HG03139 (cell line): ENCODE measurements at regions not wholly inside any gene's neighbourhood (a gene's known extent, or its start where the extent isn't known, plus 50 kb on each side); places are given as distances from the start of the nearest gene placed in this dataset.
"Not testable (repeated sequence)": the region's sequence is repeated elsewhere in the genome, so short reads cannot be mapped to it uniquely, and the experiment has no call there.

Source experiments
- ATAC-seq: cut with Tn5 transposase; IDR thresholded peaks from one replicate; pipeline ENCODE4 v1.9.1; 2021; ENCODE audit not compliant: unreplicated experiment

DNA sequence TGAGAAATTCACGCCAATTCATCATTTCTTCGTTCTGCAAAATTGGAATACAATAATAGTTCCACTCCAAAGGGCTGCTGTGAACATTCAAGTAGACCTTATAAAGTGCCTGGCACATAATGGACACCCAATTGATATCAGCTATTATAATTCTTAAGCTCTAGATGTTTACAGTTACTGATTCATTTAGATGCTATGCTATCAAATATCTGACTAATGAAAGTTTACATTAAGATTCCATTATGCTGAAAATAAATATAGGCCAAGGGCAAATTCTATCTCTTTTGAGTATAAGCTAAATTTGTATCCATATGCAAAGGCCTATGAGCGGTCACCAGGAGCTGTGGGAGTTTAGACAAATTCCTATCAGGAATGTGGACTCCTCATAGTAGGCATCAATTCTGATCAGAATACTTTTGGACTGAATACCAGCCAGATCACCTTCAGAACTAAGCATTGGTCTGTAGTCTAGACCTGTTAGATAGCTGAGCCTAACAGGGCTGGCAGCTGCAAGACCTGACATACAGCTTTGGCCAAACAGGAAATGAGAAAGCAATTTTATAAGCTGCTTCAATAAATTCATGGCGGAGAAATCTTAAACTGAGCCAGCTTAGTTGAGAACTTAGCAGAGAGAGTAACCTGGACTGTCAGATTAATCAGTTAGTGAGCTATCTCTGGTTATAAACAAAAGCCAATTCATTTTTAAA is 384.3 kb upstream of the ACTRT1 start:
- no peak for ATAC-seq

DNA sequence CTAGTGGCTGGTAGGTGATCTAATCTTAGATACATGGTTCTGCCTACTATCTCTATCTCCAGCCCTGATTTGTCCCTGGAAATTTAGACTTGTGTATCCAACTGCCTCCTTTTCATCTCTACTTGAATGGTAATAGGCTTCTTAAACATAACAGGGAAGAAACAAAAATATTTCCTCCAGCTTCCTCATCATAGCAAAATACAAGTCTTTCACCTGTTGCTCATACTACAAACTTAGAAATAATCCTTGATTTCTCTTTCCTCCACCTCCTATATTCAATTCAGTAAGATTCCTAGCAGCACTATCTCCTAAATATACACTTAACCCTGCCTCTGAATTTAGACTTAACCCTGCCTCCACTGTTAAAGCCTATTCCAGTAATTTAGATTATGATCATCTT is 373.3 kb upstream of the ACTRT1 start:
- no peak for ATAC-seq

DNA sequence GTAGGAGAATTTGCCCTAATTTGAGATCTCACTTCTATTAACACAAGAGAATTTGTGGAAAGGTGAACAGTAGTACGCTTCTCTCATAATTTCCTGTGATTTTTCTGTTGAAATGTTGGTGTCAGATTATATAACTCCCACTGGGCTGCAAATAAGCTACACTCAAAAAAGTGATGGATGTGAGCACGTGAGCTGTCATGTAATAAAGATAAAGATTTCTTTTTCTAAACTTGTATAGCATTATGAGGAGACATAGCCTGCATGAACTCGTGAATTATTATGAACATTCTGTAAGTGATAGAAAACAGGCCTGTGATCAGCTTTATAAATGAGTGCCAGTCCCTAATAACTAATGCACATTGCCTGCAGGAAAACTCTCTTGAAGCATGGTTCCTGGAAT is 356.6 kb upstream of the ACTRT1 start:
- no peak for ATAC-seq

DNA sequence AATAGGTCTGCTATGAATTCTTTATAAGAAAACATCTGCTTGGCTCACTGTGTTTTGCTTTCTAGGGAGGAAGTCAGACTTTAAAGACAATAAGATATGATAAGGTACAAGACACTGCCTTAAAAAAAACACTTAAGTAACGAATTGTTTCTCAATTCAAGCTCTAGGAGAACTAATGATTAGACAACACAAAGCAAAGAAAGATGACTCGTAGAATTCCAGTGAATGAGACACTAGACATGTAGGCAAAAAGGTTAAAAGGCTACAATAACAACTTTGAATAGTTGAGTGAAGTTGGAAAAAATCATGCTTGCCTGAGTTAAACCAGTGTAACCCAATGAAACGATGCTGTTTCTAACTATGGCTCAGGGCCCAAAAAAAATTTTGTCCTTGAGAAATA is 344.4 kb upstream of the ACTRT1 start:
- ATAC-seq = no peak

DNA sequence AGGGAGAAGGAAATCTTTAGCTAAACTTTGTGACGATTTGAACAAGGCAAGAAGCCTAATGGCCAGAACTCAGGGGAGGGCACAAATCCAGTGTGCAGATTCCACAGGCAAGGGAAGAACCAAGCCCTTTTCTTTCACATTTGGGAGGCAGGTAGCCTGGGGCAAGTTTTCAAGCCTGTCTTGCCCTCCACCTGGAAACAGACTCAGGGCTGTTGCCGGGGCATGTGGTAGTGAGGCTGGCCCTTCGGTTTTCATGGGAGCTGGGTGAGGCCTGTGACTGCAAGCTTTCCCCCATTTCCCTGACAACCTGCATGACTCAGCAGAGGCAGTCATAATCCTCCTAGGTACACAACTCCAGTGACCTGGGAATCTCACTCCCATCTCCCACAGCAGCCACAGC is 331.6 kb upstream of the ACTRT1 start:
- ATAC-seq = not testable (repeated sequence)

DNA sequence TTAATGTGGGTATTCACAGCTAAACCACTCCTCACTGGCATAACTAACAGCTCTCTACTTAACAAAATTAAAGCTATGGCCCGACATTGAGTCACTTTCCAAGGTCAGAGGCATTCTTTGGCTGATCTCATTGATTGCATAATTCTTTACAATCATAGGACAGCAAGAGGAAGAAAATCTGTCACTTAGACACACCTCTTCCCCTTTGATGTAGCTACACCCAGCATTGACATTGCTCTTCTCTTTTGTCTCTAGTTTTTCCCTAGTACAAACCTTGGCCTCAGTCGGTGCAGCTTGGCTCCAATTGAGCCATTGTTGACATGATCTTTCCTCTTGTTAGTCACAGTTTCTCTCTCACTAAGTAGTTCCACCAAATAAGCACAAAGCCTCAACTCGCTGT is 313.3 kb upstream of the ACTRT1 start:
- no peak for ATAC-seq

DNA sequence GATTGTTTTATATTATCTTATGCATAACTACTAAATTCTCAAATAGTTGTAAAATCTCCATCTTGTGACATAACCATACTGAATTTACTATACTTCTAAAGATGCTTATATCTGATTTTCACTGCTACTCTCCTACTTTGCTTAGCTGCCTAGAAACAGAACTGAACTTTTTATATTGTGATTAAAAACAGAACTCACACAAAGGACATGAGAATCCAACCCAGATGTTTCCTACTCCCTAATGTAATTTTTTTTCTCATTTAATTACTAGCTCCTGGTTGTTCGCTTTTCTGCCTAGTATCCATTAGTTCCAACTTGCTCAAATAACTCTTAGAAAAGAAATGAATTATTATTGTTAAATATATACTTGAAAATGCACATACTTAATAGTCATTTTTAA is 283.5 kb upstream of the ACTRT1 start:
- no peak for ATAC-seq

DNA sequence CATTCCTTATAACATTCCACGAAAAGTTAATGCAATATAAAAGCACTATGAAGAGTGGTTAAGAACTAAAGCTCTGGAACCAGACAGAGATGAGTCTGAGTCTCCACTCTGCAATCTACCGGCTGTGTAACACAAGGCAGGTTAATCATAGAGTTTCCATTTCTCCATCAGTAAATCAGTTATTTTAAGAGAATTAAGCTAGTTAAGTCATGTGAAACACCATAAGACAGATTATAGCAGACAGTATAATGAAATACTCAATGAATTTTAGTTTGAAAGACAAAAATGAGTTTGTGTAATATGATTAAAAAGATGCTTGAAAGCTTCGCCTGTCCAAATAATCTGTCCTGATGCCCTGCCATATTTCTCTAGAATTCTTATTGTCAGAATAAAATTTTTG is 282.6 kb upstream of the ACTRT1 start:
- no peak for ATAC-seq

DNA sequence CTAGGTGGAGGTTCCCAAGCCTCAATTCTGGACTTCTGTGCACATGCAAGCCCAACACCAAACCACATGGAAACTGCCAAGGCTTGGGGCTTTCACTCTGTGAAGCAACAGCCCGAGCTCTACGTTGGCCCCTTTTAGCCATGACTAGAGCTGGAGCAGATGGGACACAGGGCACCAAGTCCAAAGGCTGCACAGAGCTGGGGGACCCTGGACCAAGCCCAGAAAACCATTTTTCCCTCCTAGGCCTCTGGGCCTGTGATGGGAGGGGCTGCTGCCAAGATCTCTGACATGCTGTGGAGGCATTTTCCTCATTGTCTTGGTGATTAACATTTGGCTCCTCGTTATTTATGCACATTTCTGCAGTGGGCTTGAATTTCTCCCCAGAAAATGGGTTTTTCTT is 258.7 kb upstream of the ACTRT1 start:
- no peak for ATAC-seq

DNA sequence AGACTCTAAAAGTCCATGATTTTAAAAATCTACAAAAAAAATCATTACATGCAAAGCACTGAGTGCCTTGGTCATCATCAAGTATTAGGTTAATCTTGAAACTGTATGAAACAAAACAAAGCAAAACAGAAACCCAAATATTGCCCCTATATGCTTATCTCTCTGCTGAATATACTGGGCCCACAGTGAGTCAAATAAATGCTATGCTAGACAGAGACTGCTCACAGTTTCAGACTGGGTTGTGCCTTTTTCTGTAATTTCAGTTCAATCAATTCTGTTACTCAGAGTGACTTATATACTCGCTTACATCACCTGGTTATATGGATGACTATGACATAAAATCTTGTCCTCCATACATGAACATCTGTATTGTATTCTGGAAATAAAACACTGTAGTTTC is 257.1 kb upstream of the ACTRT1 start:
- ATAC-seq = no peak

DNA sequence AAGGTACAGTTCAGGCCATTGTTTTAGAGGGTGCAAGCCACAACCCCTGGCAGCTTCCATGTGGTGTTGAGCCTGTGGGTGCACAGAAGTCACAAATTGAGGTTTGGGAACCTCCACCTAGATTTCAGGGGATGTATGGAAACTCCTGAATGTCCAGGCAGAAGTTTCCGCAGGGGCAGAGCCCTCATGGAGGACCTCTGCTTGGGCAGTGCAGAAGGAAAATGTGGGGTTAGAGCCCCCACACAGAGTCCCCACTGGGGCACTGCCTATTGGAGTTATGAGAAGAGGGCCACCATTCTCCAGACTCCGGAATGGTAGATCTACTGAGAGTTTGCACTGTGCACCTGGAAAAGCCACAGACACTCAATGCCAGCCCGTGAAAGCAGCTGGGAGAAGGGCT is 242.0 kb upstream of the ACTRT1 start:
- ATAC-seq = no peak

DNA sequence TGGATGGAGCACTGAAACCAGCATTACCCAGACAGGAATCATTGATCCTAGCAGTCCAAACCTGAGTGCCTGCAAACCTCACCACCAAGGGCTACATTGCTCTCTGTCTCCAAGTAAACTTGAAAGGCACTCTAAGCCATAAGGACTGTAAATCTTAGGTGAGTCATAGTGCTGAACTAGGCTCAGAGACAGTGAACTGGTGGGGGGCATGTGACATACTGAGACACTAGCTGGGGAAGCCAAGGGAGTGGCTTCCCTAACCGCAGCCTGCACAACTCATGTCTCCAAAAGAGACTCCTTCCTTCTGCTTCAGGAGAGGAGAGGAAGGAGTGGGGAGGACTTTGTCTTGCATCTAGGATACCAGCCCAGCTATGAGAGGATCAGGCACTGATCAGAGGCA is 235.5 kb upstream of the ACTRT1 start:
- no peak for ATAC-seq

DNA sequence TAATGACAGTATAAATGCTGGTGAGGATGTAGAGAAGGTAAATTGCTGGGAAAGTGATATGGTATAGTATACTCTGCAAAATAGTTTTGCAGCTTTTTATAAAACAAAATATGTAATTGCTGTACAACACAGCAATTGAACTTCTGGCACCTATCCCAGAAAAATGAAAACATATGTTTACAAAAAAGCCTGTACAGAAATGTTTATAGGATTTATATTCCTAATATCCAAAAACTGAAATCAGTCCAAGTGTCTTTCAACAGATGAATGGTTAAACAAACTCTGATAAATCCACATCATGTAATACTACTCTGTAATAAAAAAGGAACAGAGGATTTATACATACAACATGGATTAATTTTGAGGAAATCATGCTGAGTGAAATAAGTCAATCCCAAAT is 198.4 kb upstream of the ACTRT1 start:
- ATAC-seq = no peak

DNA sequence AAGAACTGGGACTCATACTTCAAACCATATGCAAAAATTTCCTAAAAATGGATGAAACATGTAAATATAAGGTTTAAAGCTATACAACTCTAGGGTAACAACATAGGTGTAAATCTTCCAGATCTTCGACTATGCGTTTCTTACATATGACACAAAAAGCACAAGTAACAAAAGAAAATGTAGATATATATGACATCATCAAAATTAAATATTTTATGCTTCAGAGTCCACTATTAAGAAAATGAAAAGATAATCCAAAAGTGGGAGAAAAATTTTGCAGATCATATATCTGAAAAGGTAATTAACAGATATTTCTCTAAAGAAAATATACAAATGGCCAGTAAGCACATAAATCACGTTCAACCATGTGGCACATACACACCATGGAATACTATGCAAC is 164.2 kb upstream of the ACTRT1 start:
- ATAC-seq = no peak

DNA sequence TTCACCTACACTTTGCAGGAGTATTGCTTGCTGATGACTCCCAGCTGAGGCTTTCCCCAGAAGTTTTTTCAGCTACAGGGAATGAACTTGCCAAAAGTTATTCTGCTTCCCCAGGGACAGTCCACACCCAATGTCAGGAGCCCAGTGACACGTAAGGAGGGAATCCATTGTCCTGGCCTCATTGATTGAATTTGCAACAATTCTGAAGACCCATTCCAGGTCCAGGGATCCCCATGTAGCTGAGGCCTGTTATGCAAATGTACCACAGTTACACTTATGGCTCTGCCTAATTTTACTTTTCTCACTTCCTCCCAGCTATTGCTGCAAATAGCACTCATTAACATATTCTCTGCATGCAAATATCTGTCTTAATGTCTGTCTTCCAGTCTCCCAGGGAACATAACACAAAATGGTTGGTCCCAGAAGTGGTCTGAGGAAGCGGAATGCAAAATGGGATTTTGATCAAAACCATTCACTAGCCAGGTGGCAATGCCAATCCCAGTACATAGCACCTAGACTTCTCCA is 113.7 kb upstream of the ACTRT1 start:
- ATAC-seq = no peak

DNA sequence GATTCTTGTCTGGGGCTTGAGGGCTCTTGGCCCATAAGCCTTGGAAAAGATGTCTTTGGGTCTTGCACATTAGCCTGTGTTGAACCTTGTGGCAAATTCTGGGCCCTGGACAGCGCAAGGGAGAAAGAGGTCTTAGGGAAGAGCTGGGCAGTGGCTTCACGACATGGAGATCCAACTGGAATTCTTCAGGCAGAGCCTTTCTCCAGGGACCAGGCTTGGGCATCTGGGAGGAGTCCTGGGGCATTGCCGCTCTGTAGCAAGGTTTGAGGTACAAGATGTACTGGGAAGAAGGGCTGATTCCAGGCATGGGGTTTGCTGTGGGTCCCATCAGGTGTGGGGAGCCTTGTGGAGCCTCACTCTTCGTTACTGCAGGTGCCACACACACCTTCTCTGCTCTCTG is 104.0 kb upstream of the ACTRT1 start:
- ATAC-seq = no peak

DNA sequence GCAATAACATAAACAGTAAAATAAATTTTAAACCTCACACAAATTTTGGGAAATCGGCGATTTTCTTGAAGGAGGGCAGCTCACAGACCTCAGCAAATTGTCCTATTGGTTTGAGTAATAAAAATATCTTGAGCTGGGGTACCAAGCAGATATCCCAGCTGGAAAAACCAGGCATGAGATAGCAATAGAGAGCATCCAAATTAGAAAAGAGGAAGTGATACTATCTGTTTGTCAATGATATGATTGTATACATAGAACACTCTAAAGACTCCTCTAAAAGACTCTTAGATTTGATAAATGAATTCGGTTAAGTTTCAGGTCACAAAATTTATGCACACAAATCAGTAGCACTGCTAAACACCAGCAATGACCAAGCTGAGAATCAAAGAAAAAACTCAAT is 90.5 kb upstream of the ACTRT1 start:
- no peak for ATAC-seq

DNA sequence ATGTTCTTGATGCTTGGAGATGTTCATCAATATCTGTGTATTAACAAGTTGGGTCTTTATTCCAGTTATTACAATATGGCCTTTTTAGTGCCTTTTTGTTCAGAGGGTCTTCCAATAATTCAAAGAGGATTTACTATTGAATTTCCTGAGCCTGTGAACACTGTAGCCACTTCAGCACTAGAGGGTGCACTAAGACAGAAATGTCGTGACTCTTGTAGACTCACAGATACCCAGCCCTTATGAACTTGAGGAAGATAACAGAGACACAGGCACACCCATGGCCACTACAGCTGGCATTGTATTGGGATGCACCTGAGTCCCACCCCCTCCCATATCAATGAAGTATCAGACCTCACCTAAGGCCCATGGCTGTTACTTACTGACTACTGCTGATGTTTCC is 54.4 kb upstream of the ACTRT1 start:
- no peak for ATAC-seq

DNA sequence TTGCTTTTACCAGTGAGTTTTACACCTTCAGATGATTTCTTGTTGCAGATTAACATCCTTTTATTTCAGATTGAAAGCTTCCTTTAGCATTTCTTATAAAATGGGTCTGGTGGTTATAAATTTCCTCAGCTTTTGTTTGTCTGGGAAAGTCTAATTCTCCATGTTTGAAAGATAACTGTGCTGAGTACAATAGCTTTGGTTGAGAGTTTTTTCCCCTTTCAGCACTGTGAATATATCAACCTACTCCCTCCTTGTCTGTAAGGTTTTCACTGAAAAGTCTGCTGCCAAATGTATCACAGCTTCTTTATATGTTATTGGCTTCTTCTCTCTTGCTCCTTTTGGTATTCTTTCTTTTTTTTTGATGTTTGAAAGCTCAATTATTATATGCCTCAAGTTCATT is 53.5 kb upstream of the ACTRT1 start:
- no peak for ATAC-seq
